IPS-20b (cell line): ENCODE measurements at regions not wholly inside any gene's neighbourhood (a gene's known extent, or its start where the extent isn't known, plus 50 kb on each side); places are given as distances from the start of the nearest gene placed in this dataset.
"Not testable (repeated sequence)": the region's sequence is repeated elsewhere in the genome, so short reads cannot be mapped to it uniquely, and the experiment has no call there.

Experiments used
- H3K27ac ChIP-seq: one replicate; pipeline ENCODE4 v1.5.1; 2013; ENCODE audit warnings: low read length
- H3K27me3 ChIP-seq: 2 replicates; pipeline ENCODE4 v1.6.1; 2013; ENCODE audit warnings: mild to moderate bottlenecking, low read length, inconsistent platforms; ENCODE audit not compliant: insufficient read depth
- H3K36me3 ChIP-seq: 2 replicates; pipeline ENCODE4 v1.6.1; 2013; ENCODE audit warnings: low read depth, mild to moderate bottlenecking, inconsistent platforms, low read length, moderate library complexity; ENCODE audit not compliant: insufficient read depth
- H3K4me1 ChIP-seq: 2 replicates; pipeline ENCODE4 v1.6.1; 2013; ENCODE audit warnings: mild to moderate bottlenecking, control low read depth, inconsistent platforms, low read length, moderate library complexity; ENCODE audit not compliant: insufficient read depth
- H3K4me3 ChIP-seq: 2 replicates; pipeline ENCODE4 v1.5.1; 2013; ENCODE audit warnings: mild to moderate bottlenecking, low read length, inconsistent platforms
- H3K9ac ChIP-seq: 2 replicates; pipeline ENCODE4 v1.6.1; 2013; ENCODE audit warnings: low read depth, mild to moderate bottlenecking, inconsistent platforms, low read length, moderate library complexity
- H3K9me3 ChIP-seq: 2 replicates; pipeline ENCODE4 v1.6.1; 2013; ENCODE audit warnings: mild to moderate bottlenecking, low read depth, low read length, inconsistent platforms; ENCODE audit not compliant: insufficient read depth

DNA sequence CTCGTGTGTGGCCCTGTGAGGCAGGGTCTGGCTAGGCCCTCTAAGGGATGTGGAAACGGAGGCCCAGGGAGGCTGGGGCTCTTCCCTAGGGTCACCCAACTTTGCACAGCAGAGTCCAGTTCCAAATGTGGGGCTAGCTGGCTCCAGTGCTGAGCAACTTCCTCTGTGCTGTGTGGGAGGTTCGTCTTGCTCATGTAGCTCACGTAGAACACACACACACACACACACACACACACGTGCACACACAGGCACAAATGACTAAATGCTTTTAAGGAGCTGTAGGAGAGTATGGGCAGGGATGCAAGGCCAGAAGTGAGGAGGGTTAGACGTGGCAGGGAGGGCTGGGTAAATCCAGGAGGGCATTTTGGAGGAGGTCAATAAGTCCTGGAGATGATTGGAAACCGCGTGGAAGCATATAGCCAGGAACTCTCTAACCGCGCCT is 213.8 kb downstream of the RPLP1 start:
- no peaks in the 10 kb centered on the region for H3K9me3 ChIP-seq
- no peaks in the 10 kb centered on the region for H3K4me1 ChIP-seq
- H3K27ac ChIP-seq: no peak overlapping the region
- no peaks in the 10 kb centered on the region for H3K27me3 ChIP-seq
- H3K9ac ChIP-seq: no peak overlapping the region
- no peak overlapping the region for H3K4me3 ChIP-seq
- no peaks in the 10 kb centered on the region for H3K36me3 ChIP-seq

GRCh38 chr15:69666921-69667811 is 214.5 kb downstream of the RPLP1 start:
- Histone ChIP-seq H3K9me3 (no peaks in the 10 kb centered on the region), H3K4me1 (no peaks in the 10 kb centered on the region), H3K36me3 (no peaks in the 10 kb centered on the region), H3K27ac (no peak overlapping the region), H3K27me3 (no peaks in the 10 kb centered on the region), H3K9ac (no peak overlapping the region), H3K4me3 (no peak overlapping the region)

- H3K9me3 ChIP-seq: no peaks in the 10 kb centered on the region
- H3K9ac ChIP-seq: no peak overlapping the region
- H3K27me3 ChIP-seq: no peaks in the 10 kb centered on the region
- no peaks in the 10 kb centered on the region for H3K36me3 ChIP-seq
- no peak overlapping the region for H3K27ac ChIP-seq
- no peak overlapping the region for H3K4me3 ChIP-seq
- no peaks in the 10 kb centered on the region for H3K4me1 ChIP-seq
These were observed 215.6 kb downstream of the RPLP1 start for GRCh38 chr15:69668039-69668705.

DNA sequence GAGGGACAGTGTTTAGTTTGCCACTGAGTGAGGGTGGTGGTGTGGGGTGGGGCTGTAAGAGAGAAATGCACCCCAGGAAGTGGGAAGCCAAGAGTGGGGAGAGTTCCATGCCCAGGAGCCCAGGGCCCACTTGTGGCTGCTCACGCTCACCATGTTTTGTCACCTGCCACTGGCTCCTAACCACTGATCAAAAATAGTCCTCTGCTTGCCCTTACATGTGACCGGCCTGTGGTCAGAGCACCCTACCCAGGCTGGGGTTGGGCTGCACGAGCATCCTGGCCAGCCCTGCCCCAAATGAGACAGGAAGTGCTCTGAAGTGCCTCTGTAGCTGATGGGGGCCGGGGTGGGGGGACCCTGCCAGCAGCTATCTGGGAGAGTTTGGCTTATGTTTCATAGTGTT is 216.3 kb downstream of the RPLP1 start:
- H3K9ac ChIP-seq: no peak overlapping the region

GRCh38 chr15:69669446-69669845 is 216.8 kb downstream of the RPLP1 start:
- H3K4me1 ChIP-seq: no peaks in the 10 kb centered on the region
- no peaks in the 10 kb centered on the region for H3K9me3 ChIP-seq
- no peaks in the 10 kb centered on the region for H3K36me3 ChIP-seq
- H3K9ac ChIP-seq: no peak overlapping the region
- H3K27me3 ChIP-seq: no peaks in the 10 kb centered on the region
- no peak overlapping the region for H3K27ac ChIP-seq
- H3K4me3 ChIP-seq: no peak overlapping the region

More for the DNA sequence above, 216.3 kb downstream of the RPLP1 start:
- Histone ChIP-seq H3K27me3 (no peaks in the 10 kb centered on the region), H3K27ac (no peak overlapping the region), H3K36me3 (no peaks in the 10 kb centered on the region), H3K9me3 (no peaks in the 10 kb centered on the region), H3K4me1 (no peaks in the 10 kb centered on the region), H3K4me3 (no peak overlapping the region)

DNA sequence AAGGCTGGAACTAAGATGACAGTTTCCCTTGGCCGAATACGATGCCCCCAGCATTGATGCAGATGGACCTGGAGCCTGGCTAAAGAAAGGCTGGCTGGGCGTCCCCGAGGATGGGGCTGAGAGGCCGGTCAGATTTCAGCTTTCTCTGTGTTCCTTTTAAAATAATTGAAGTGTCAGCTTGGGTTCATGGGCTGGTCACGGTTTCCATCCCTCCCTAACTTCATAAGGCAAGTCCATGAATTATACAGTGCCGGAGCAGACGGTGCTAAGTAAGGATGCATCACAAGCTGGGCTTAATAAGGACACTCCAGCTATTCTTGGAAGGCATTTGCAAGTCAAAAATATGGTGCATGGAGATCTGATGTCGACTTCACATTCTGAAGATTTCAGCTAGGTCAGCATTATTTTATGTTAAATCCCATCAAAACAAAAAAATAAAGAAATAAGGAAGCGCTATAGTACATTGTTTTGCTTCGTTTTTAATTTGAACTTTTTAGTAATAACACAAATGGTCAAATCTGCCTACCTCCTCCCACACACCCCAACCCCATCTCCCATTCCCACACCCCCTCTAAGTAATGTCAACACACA is 220.8 kb downstream of the RPLP1 start:
- Histone ChIP-seq H3K27me3 (no peaks in the 10 kb centered on the region), H3K4me3 (no peak overlapping the region), H3K27ac (no peak overlapping the region)

GRCh38 chr15:69675731-69676130 is 223.1 kb downstream of the RPLP1 start:
- Histone ChIP-seq H3K27me3 (no peaks in the 10 kb centered on the region), H3K9me3 (no peaks in the 10 kb centered on the region), H3K27ac (no peak overlapping the region), H3K9ac (no peak overlapping the region), H3K4me1 (peaks cover 4% of the 10 kb centered on the region; the same call in 1 of the 2 replicates), H3K4me3 (no peak overlapping the region), H3K36me3 (no peaks in the 10 kb centered on the region)

More for the DNA sequence above, 220.8 kb downstream of the RPLP1 start:
- no peak overlapping the region for H3K9ac ChIP-seq
- no peaks in the 10 kb centered on the region for H3K36me3 ChIP-seq
- peaks cover 4% of the 10 kb centered on the region; the same call in 1 of the 2 replicates for H3K4me1 ChIP-seq
- H3K9me3 ChIP-seq: no peaks in the 10 kb centered on the region

DNA sequence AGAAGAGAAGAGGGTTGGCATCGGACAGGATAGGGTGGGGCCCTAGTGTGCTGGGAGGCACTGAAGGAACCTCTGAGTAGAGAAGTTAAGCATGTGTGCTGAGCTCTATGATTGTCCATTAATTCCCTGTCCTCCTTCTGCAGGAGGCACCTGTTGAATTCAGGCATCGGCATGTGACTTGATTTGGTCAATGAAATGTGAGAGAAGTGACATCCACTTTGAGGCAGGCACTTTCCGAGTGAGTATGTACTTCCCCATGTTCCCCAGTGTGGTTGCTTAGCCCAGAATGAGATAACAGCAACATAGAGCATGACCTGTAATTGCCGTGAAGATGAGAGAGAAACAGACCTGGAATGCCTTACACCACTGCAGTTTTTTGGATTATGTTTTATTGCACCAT is 224.8 kb downstream of the RPLP1 start:
- no peak overlapping the region for H3K4me3 ChIP-seq
- H3K9ac ChIP-seq: no peak overlapping the region
- H3K4me1 ChIP-seq: peaks cover 4% of the 10 kb centered on the region; the same call in 1 of the 2 replicates
- H3K9me3 ChIP-seq: no peaks in the 10 kb centered on the region
- H3K27ac ChIP-seq: no peak overlapping the region
- no peaks in the 10 kb centered on the region for H3K27me3 ChIP-seq
- H3K36me3 ChIP-seq: no peaks in the 10 kb centered on the region

GRCh38 chr15:69679623-69680228 is 227.1 kb downstream of the RPLP1 start:
- Histone ChIP-seq H3K4me3 (no peak overlapping the region), H3K27me3 (no peaks in the 10 kb centered on the region), H3K9me3 (no peaks in the 10 kb centered on the region), H3K36me3 (no peaks in the 10 kb centered on the region), H3K27ac (no peak overlapping the region), H3K4me1 (peaks cover 4% of the 10 kb centered on the region; the same call in 1 of the 2 replicates), H3K9ac (no peak overlapping the region)

GRCh38 chr15:69684823-69685222 is 232.2 kb downstream of the RPLP1 start:
- not testable (repeated sequence) for H3K27me3 ChIP-seq, H3K36me3 ChIP-seq, H3K9ac ChIP-seq, H3K4me3 ChIP-seq, H3K4me1 ChIP-seq, H3K27ac ChIP-seq, H3K9me3 ChIP-seq

DNA sequence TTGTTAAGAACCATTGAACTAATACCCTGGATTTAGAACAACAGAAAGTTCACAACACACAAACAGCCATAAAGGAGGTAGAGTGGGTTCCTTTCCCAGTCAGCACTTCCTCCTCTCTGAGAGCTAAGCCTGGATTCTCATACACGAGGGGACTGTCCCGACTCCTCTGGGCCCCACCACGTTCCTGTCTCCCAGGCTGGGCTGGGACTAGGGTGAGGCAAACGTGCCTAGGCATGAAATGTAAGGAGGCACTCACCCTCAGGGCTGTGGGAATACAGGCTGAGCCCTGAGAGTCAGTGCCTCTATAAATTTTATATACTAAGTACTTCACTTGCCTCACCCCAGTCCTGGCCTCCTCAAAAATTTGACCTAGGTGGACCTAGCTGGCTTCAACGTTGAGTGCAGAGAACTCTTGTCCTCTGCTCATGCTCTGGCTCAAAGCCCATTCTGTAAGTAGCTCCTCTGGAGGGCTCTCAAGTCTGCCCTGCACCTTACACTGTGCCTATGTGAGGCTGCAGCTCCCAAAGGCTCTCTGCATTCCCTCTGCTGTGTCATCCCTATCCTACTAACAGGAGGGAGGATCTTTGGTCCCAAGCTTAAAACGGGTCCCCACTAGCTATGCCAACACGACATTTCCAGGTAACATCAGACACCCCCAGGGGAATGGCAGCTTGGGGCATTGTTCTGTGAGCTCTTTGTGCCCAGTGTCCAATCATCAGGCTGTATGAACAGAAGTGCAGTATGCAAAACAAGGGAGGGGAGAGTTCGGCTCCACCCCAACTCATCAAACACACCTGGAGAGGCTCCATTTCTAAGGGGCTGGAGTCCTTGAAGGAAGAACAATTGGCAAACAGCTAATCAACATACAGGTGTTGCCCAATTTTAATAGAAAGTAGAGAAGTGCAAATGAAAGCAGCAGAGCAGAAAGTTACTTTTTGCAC is 233.2 kb downstream of the RPLP1 start:
- H3K4me3 ChIP-seq: no peak overlapping the region
- no peaks in the 10 kb centered on the region for H3K27me3 ChIP-seq
- no peak overlapping the region for H3K9ac ChIP-seq
- no peaks in the 10 kb centered on the region for H3K36me3 ChIP-seq
- no peak overlapping the region for H3K27ac ChIP-seq
- no peaks in the 10 kb centered on the region for H3K4me1 ChIP-seq
- peaks cover 10% of the 10 kb centered on the region for H3K9me3 ChIP-seq
